Smooth muscle cell (in vitro differentiated cells): ENCODE measurements at regions not wholly inside any gene's neighbourhood (a gene's known extent, or its start where the extent isn't known, plus 50 kb on each side); places are given as distances from the start of the nearest gene placed in this dataset.

ENCODE experiments used
- DNase-seq: peaks from one replicate; lab custom pipeline; 2025; ENCODE audit not compliant: unreplicated experiment; lab: John Stamatoyannopoulos, UW
- H2AFZ ChIP-seq: fragments of 200-600 bp; sonication (generic); 2 replicates; pipeline ENCODE4 v1.6.0; 2016; ENCODE audit warnings: antibody characterized with exemption, low read depth, mild to moderate bottlenecking
- H3F3A ChIP-seq: fragments of 200-600 bp; sonication (generic); 2 replicates; pipeline ENCODE4 v1.6.0; 2017; ENCODE audit warnings: antibody characterized with exemption, low read depth
- H3K27ac ChIP-seq: fragments of 200-600 bp; sonication (generic); 2 replicates; pipeline ENCODE4 v1.5.1; 2016; ENCODE audit warnings: low read depth, mild to moderate bottlenecking
- H3K27me3 ChIP-seq: fragments of 200-600 bp; sonication (generic); 2 replicates; pipeline ENCODE4 v1.6.1; 2016; ENCODE audit warnings: low read depth, mild to moderate bottlenecking
- H3K36me3 ChIP-seq: fragments of 200-600 bp; sonication (generic); 2 replicates; pipeline ENCODE4 v1.5.1; 2016; ENCODE audit warnings: low read depth
- H3K4me1 ChIP-seq: fragments of 200-600 bp; sonication (generic); 2 replicates; pipeline ENCODE4 v1.5.1; 2016; ENCODE audit warnings: low read depth
- H3K4me2 ChIP-seq: fragments of 200-600 bp; sonication (generic); 2 replicates; pipeline ENCODE4 v1.6.0; 2016; ENCODE audit warnings: mild to moderate bottlenecking
- H3K4me3 ChIP-seq: fragments of 200-600 bp; sonication (generic); 2 replicates; pipeline ENCODE4 v1.5.1; 2016; ENCODE audit warnings: mild to moderate bottlenecking
- H3K79me2 ChIP-seq: fragments of 200-600 bp; sonication (generic); 2 replicates; pipeline ENCODE4 v1.6.0; 2016; ENCODE audit warnings: low read depth, mild to moderate bottlenecking
- H3K9ac ChIP-seq: fragments of 200-600 bp; sonication (generic); 2 replicates; pipeline ENCODE4 v1.6.0; 2016; ENCODE audit warnings: low read depth
- H3K9me3 ChIP-seq: fragments of 200-600 bp; sonication (generic); replicated peaks from 2 replicates; pipeline ENCODE4 v1.5.1; 2016; ENCODE audit warnings: low read depth
- H4K20me1 ChIP-seq: fragments of 200-600 bp; sonication (generic); 2 replicates; pipeline ENCODE4 v1.6.0; 2016; ENCODE audit warnings: low read depth
- CTCF ChIP-seq: fragments of 200-600 bp; sonication (generic); IDR thresholded peaks from 2 replicates; pipeline ENCODE4 v1.5.1; 2017; ENCODE audit warnings: borderline replicate concordance, mild to moderate bottlenecking, antibody characterized with exemption; ENCODE audit not compliant: insufficient read depth, poor library complexity, severe bottlenecking
- WGBS: methylation state at CpG from one replicate; pipeline ENCODE4 v1.1.7; 2016; ENCODE audit warnings: low lambda C conversion rate; 5-methylcytosine and 5-hydroxymethylcytosine counted together

GRCh38 chr2:240217431-240218301 is 77.2 kb upstream of the OTOS start:
- WGBS = 89% methylated on average over 15 of the region's 20 CpGs
- Histone ChIP-seq H3F3A (no peaks in the 10 kb centered on the region), H3K9me3 (no peaks in the 10 kb centered on the region), H3K9ac (no peak overlapping the region), H3K27me3 (no peaks in the 10 kb centered on the region), H3K36me3 (no peaks in the 10 kb centered on the region), H3K4me2 (no peak overlapping the region), H3K79me2 (no peaks in the 10 kb centered on the region), H3K4me1 (peaks cover 3% of the 10 kb centered on the region), H4K20me1 (no peaks in the 10 kb centered on the region), H2AFZ (no peak overlapping the region), H3K4me3 (no peak overlapping the region), H3K27ac (no peak overlapping the region)
- no peak for TF ChIP-seq CTCF
- no peak for DNase-seq

- no peak for TF ChIP-seq CTCF
- Histone ChIP-seq H3K36me3 (no peaks in the 10 kb centered on the region), H2AFZ (no peak overlapping the region), H3K9ac (no peak overlapping the region), H3F3A (no peaks in the 10 kb centered on the region), H3K27me3 (no peaks in the 10 kb centered on the region), H3K9me3 (no peaks in the 10 kb centered on the region), H4K20me1 (no peaks in the 10 kb centered on the region), H3K79me2 (no peaks in the 10 kb centered on the region), H3K4me1 (peaks cover 3% of the 10 kb centered on the region), H3K27ac (no peak overlapping the region), H3K4me2 (no peak overlapping the region), H3K4me3 (no peak overlapping the region)
- DNase-seq = no peak
- WGBS = 87% methylated on average over 16 of the region's 16 CpGs
These were observed 78.9 kb upstream of the OTOS start for GRCh38 chr2:240219208-240219890.

GRCh38 chr2:240220371-240220770 is 79.9 kb upstream of the OTOS start:
- no peak for DNase-seq
- no peaks in the 10 kb centered on the region for H3K27me3 ChIP-seq
- H3K4me3 ChIP-seq = no peak overlapping the region
- no peak overlapping the region for H3K9ac ChIP-seq
- no peak overlapping the region for H3K4me2 ChIP-seq
- 54% methylated on average over 3 of the region's 3 CpGs for WGBS
- H3F3A ChIP-seq = no peaks in the 10 kb centered on the region
- no peak for TF ChIP-seq CTCF
- no peaks in the 10 kb centered on the region for H3K79me2 ChIP-seq
- no peaks in the 10 kb centered on the region for H3K36me3 ChIP-seq
- H3K27ac ChIP-seq = no peak overlapping the region
- peaks cover 3% of the 10 kb centered on the region for H3K4me1 ChIP-seq
- H2AFZ ChIP-seq = no peak overlapping the region
- no peaks in the 10 kb centered on the region for H3K9me3 ChIP-seq
- no peaks in the 10 kb centered on the region for H4K20me1 ChIP-seq
